Germinal center (tissue), 1 donor: ENCODE measurements at regions not wholly inside any gene's neighbourhood (a gene's known extent, or its start where the extent isn't known, plus 50 kb on each side); places are given as distances from the start of the nearest gene placed in this dataset.
"Not testable (repeated sequence)": the region's sequence is repeated elsewhere in the genome, so short reads cannot be mapped to it uniquely, and the experiment has no call there.

Experiments
- DNase-seq: peaks from one replicate; pipeline ENCODE4 v3.0.0; 2012; ENCODE audit warnings: mixed read lengths, low spot score

GRCh38 chr21:18104802-18105201 is 139.8 kb upstream of the CHODL start:
- DNase-seq: no peak

- not testable (repeated sequence) for DNase-seq
Observed at GRCh38 chr21:18096413-18096812, 148.2 kb upstream of the CHODL start.

- DNase-seq: no peak
Observed at GRCh38 chr21:18089786-18090185, 154.8 kb upstream of the CHODL start.

GRCh38 chr21:18070392-18070791 is 174.2 kb upstream of the CHODL start:
- no peak for DNase-seq

- no peak for DNase-seq
Observed at GRCh38 chr21:18069875-18070274, 174.8 kb upstream of the CHODL start.

GRCh38 chr21:18060402-18060801 is 184.2 kb upstream of the CHODL start:
- no peak for DNase-seq

GRCh38 chr21:18058731-18059398 is 185.8 kb upstream of the CHODL start:
- no peak for DNase-seq

- no peak for DNase-seq
Observed at GRCh38 chr21:18053151-18053550, 191.5 kb upstream of the CHODL start.

GRCh38 chr21:18049461-18049860 is 195.2 kb upstream of the CHODL start:
- DNase-seq: no peak

GRCh38 chr21:18041012-18041411 is 203.6 kb upstream of the CHODL start:
- no peak for DNase-seq

- DNase-seq: no peak
Observed at GRCh38 chr21:18030248-18030647, 211.1 kb upstream of the C21orf91 start.

GRCh38 chr21:18026359-18026758 is 207.2 kb upstream of the C21orf91 start:
- no peak for DNase-seq

GRCh38 chr21:18023711-18024110 is 204.6 kb upstream of the C21orf91 start:
- no peak for DNase-seq

- no peak for DNase-seq
Observed at GRCh38 chr21:18023157-18023556, 204.0 kb upstream of the C21orf91 start.

- no peak for DNase-seq
Observed at GRCh38 chr21:18007121-18007520, 188.0 kb upstream of the C21orf91 start.

GRCh38 chr21:18006691-18007090 is 187.5 kb upstream of the C21orf91 start:
- no peak for DNase-seq

GRCh38 chr21:18002393-18002792 is 183.2 kb upstream of the C21orf91 start:
- DNase-seq: no peak

- no peak for DNase-seq
Observed at GRCh38 chr21:18000981-18001686, 182.0 kb upstream of the C21orf91 start.

GRCh38 chr21:17998599-17998998 is 179.4 kb upstream of the C21orf91 start:
- not testable (repeated sequence) for DNase-seq

GRCh38 chr21:17989780-17990179 is 170.6 kb upstream of the C21orf91 start:
- no peak for DNase-seq

GRCh38 chr21:17988102-17988437 is 168.9 kb upstream of the C21orf91 start:
- DNase-seq: no peak

GRCh38 chr21:17987382-17988101 is 168.4 kb upstream of the C21orf91 start:
- DNase-seq: no peak

- no peak for DNase-seq
Observed at GRCh38 chr21:17981060-17981740, 162.0 kb upstream of the C21orf91 start.
